ENCODE measurements at regions not wholly inside any gene's neighbourhood (a gene's known extent, or its start where the extent isn't known, plus 50 kb on each side); places are given as distances from the start of the nearest gene placed in this dataset.

DNA sequence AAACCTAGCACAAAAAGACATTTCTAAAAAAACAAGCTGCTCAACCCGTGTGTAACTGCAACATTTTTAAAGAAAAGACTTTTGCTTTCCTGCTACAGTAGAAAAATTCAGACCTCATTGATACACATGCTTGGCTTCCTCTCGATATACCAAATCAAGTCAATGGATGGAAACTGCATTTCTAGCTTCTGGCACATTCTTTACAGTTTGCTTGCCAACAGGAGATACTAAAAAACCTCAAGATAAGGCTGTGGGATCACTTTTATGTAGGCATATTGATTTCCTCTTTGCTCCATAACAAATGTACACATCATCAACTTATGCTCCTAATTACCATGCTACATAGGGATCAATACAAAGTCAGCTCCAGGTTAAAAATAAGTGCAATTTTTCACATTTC, 178.4 kb downstream of the SIPA1L2 start:
- DNase-seq (ENCODE audit: low read depth in 1 of 2, low spot score in 2 of 2) (no peak), FAIRE-seq (no peak)
- H3K9me3 ChIP-seq (ENCODE audit: insufficient read depth in 2 of 2, low read depth in 1 of 2, low read length in 1 of 2) = no peaks in the 10 kb centered on the region
- H4K5ac ChIP-seq (ENCODE audit: insufficient read length, low read depth, low read length) = no peak overlapping the region
- H3K36me3 ChIP-seq (ENCODE audit: control insufficient read depth in 2 of 4, insufficient read depth in 4 of 4, low read length in 3 of 4) = no peaks in the 10 kb centered on the region
- no peak overlapping the region for H2AK5ac ChIP-seq (ENCODE audit: low read depth, low read length)
- H2BK20ac ChIP-seq (ENCODE audit: low read length) = no peak overlapping the region
- H3K23me2 ChIP-seq (ENCODE audit: low read depth, low read length) = no peaks in the 10 kb centered on the region
- H3K4me3 ChIP-seq (ENCODE audit: extremely low read depth in 1 of 4, insufficient read depth in 2 of 4, low read depth in 3 of 4, low read length in 4 of 4) = no peak overlapping the region
- no peak overlapping the region for H2BK5ac ChIP-seq (ENCODE audit: low read depth, low read length)
- H3K4me1 ChIP-seq (replicated peaks in 1 of 4; ENCODE audit: control insufficient read depth in 3 of 4, insufficient read depth in 4 of 4, low read length in 3 of 4) = peaks cover 0 to 5% (median 3%) of the 10 kb centered on the region in 4 experiments; a peak in 3 of 7 replicates
- no peak overlapping the region for H3K18ac ChIP-seq (ENCODE audit: extremely low read depth, low read length)
- no peak overlapping the region for H3K4me2 ChIP-seq (ENCODE audit: insufficient read depth in 1 of 2, low read depth in 2 of 2, low read length in 2 of 2)
- POLR2A ChIA-PET (ENCODE audit: partially characterized antibody) = no interaction called here
- no peak overlapping the region for H3K56ac ChIP-seq (replicated peaks; ENCODE audit: insufficient read length, low read depth, low read length)
- no peaks in the 10 kb centered on the region for H3K79me1 ChIP-seq (ENCODE audit: low read depth, low read length)
- no peak overlapping the region for H2BK120ac ChIP-seq (replicated peaks; ENCODE audit: low read depth, low read length)
- H3K27me3 ChIP-seq (replicated peaks in 1 of 4; ENCODE audit: control insufficient read depth in 3 of 4, extremely low read depth in 1 of 4, insufficient read depth in 3 of 4, low read length in 3 of 4) = no peaks in the 10 kb centered on the region
- no peak overlapping the region for H3K27ac ChIP-seq (ENCODE audit: low read depth, low read length)
- H3K14ac ChIP-seq (ENCODE audit: insufficient read length) = no peak overlapping the region
- H4K20me1 ChIP-seq (replicated peaks in 1 of 2; ENCODE audit: control insufficient read depth in 1 of 2, insufficient read depth in 2 of 2, low read length in 2 of 2) = no peaks in the 10 kb centered on the region
- no peak overlapping the region for H4K8ac ChIP-seq (ENCODE audit: extremely low read depth, insufficient read depth, low read length)
- CTCF ChIA-PET (ENCODE audit: partially characterized antibody) = interaction anchor here (1.5 to 1.6 kb wide), 2 partner anchors 16 to 151 kb away, joined by 3 to 4 read pairs; no protein-coding TSS in a partner anchor
- TF ChIP-seq SP4 (IDR thresholded peaks at IDR 0.05; ENCODE audit: low read length) (no peak), RAD21 (IDR thresholded peaks at IDR 0.05 in 1 of 2, conservative IDR thresholded peaks at IDR 0.05 in 1 of 2; ENCODE audit: low read depth in 2 of 2, low read length in 2 of 2) (no peak), NRF1 (IDR thresholded peaks at IDR 0.05; ENCODE audit: low read depth, low read length) (no peak), CTBP2 (IDR thresholded peaks at IDR 0.05; ENCODE audit: borderline replicate concordance, insufficient read depth, insufficient read length, low read length) (no peak), CEBPB (IDR thresholded peaks at IDR 0.05; ENCODE audit: low read depth, low read length) (no peak), SIX5 (IDR thresholded peaks at IDR 0.05; ENCODE audit: low read depth, low read length) (no peak), POLR2AphosphoS5 (IDR thresholded peaks at IDR 0.05; ENCODE audit: low read depth, low read length) (no peak), BCL11A (IDR thresholded peaks at IDR 0.05; ENCODE audit: low read depth in 2 of 2, low read length in 2 of 2) (no peak), RBBP5 (IDR thresholded peaks at IDR 0.05; ENCODE audit: borderline replicate concordance, low read depth, low read length) (no peak), CBX5 (IDR thresholded peaks at IDR 0.05; ENCODE audit: low read depth, low read length) (no peak)
- H3K79me2 ChIP-seq (ENCODE audit: control insufficient read depth in 1 of 2, insufficient read depth in 2 of 2, low read length in 2 of 2) = no peaks in the 10 kb centered on the region
- no peak overlapping the region for H2BK15ac ChIP-seq (ENCODE audit: low read length)
- H2AFZ ChIP-seq (ENCODE audit: low read length) = no peak overlapping the region
- H3K4ac ChIP-seq (replicated peaks; ENCODE audit: insufficient read length, low read depth, low read length) = no peak overlapping the region
- no peak overlapping the region for H4K91ac ChIP-seq (replicated peaks; ENCODE audit: insufficient read length, low read length)
- H2BK12ac ChIP-seq (ENCODE audit: low read depth, low read length) = no peak overlapping the region
- H3K23ac ChIP-seq (ENCODE audit: insufficient read length) = no peak overlapping the region
- no peak overlapping the region for H3K9ac ChIP-seq (replicated peaks in 1 of 4; ENCODE audit: extremely low read depth in 1 of 4, low read depth in 3 of 4, low read length in 3 of 4)
- WGBS, 2 experiments (ENCODE audit: extremely low coverage in 1 of 2, insufficient coverage in 1 of 2, insufficient read length in 1 of 2, insufficient replicate concordance in 2 of 2, low coverage in 1 of 2, low lambda C conversion rate in 2 of 2, missing lambda C conversion rate in 1 of 2) = 94% methylated on average over 2 of the region's 2 CpGs; no CpG with 5 or more reads in 1 of the 2 experiments

Data from H1 (cell line).